ENCODE measurements at regions not wholly inside any gene's neighbourhood (a gene's known extent, or its start where the extent isn't known, plus 50 kb on each side); places are given as distances from the start of the nearest gene placed in this dataset.
"Not testable (repeated sequence)": the region's sequence is repeated elsewhere in the genome, so short reads cannot be mapped to it uniquely, and the experiment has no call there.

GRCh38 chr3:25849641-25850385, 59.9 kb downstream of the OXSM start:
- H3K27ac ChIP-seq = no peak overlapping the region
- TF ChIP-seq EZH2 (IDR thresholded peaks at IDR 0.05) = no peak
- no peak for TF ChIP-seq EZH2phosphoT487 (IDR thresholded peaks at IDR 0.05)
- no peak for TF ChIP-seq CTCF (IDR thresholded peaks at IDR 0.05)
- no peaks in the 10 kb centered on the region for H3K9me3 ChIP-seq (ENCODE audit: low read depth)
- H3K4me3 ChIP-seq = no peak overlapping the region
- H3K4me2 ChIP-seq = no peak overlapping the region
- no peaks in the 10 kb centered on the region for H3K4me1 ChIP-seq
- H3K27me3 Mint-ChIP-seq (ENCODE audit: insufficient read depth, low read depth) = no peaks in the 10 kb centered on the region
- H2AFZ ChIP-seq (replicated peaks) = no peak overlapping the region
- H3K79me2 ChIP-seq (ENCODE audit: low read depth) = no peaks in the 10 kb centered on the region
- H3F3A ChIP-seq (ENCODE audit: low read depth) = no peaks in the 10 kb centered on the region
- H3K36me3 Mint-ChIP-seq = no peaks in the 10 kb centered on the region
- DNase-seq (ENCODE audit: low spot score) = no peak
- H3K9me3 Mint-ChIP-seq = peaks cover 8% of the 10 kb centered on the region
- H3K27me3 ChIP-seq = no peaks in the 10 kb centered on the region
- H3K36me3 ChIP-seq = no peaks in the 10 kb centered on the region
- H4K20me1 ChIP-seq (ENCODE audit: low read depth) = no peaks in the 10 kb centered on the region
- no peak overlapping the region for H3K9ac ChIP-seq
- peaks cover 7% of the 10 kb centered on the region for H3K4me1 Mint-ChIP-seq
- no peak overlapping the region for H3K4me3 Mint-ChIP-seq
- no peak overlapping the region for H3K27ac Mint-ChIP-seq

- H3K27ac Mint-ChIP-seq; H3K27ac ChIP-seq; H3K79me2 ChIP-seq (ENCODE audit: low read depth); H3K9me3 ChIP-seq (ENCODE audit: low read depth); H3K4me1 Mint-ChIP-seq; H2AFZ ChIP-seq (replicated peaks); H3K36me3 ChIP-seq; H3K27me3 Mint-ChIP-seq (ENCODE audit: insufficient read depth, low read depth); DNase-seq (ENCODE audit: low spot score); H3K9ac ChIP-seq; H3K36me3 Mint-ChIP-seq; H4K20me1 ChIP-seq (ENCODE audit: low read depth); H3K4me3 ChIP-seq; H3K9me3 Mint-ChIP-seq; H3F3A ChIP-seq (ENCODE audit: low read depth); H3K4me1 ChIP-seq; H3K27me3 ChIP-seq; H3K4me2 ChIP-seq; H3K4me3 Mint-ChIP-seq: not testable (repeated sequence)
These were observed 61.9 kb downstream of the OXSM start for GRCh38 chr3:25851693-25852259.

- no peak overlapping the region for H3K4me3 ChIP-seq
- H2AFZ ChIP-seq (replicated peaks) = no peak overlapping the region
- Mint-ChIP-seq H3K27me3 (ENCODE audit: insufficient read depth, low read depth) (no peaks in the 10 kb centered on the region), H3K27ac (no peak overlapping the region), H3K4me1 (no peaks in the 10 kb centered on the region), H3K9me3 (peaks cover 8% of the 10 kb centered on the region), H3K4me3 (no peak overlapping the region), H3K36me3 (no peaks in the 10 kb centered on the region)
- no peaks in the 10 kb centered on the region for H3F3A ChIP-seq (ENCODE audit: low read depth)
- TF ChIP-seq EZH2 (IDR thresholded peaks at IDR 0.05) = no peak
- no peak for TF ChIP-seq EZH2phosphoT487 (IDR thresholded peaks at IDR 0.05)
- TF ChIP-seq CTCF (IDR thresholded peaks at IDR 0.05) = no peak
- DNase-seq (ENCODE audit: low spot score) = no peak
- H3K4me1 ChIP-seq = no peaks in the 10 kb centered on the region
- no peak overlapping the region for H3K9ac ChIP-seq
- no peaks in the 10 kb centered on the region for H4K20me1 ChIP-seq (ENCODE audit: low read depth)
- H3K4me2 ChIP-seq = no peak overlapping the region
- no peaks in the 10 kb centered on the region for H3K27me3 ChIP-seq
- H3K36me3 ChIP-seq = no peaks in the 10 kb centered on the region
- no peaks in the 10 kb centered on the region for H3K79me2 ChIP-seq (ENCODE audit: low read depth)
- H3K27ac ChIP-seq = no peak overlapping the region
- no peaks in the 10 kb centered on the region for H3K9me3 ChIP-seq (ENCODE audit: low read depth)
These were observed 64.3 kb downstream of the OXSM start for GRCh38 chr3:25854214-25854613.

GRCh38 chr3:25854635-25855034, 64.7 kb downstream of the OXSM start:
- Mint-ChIP-seq H3K27ac (no peak overlapping the region), H3K4me1 (no peaks in the 10 kb centered on the region), H3K9me3 (peaks cover 10% of the 10 kb centered on the region), H3K27me3 (ENCODE audit: insufficient read depth, low read depth) (no peaks in the 10 kb centered on the region), H3K4me3 (no peak overlapping the region), H3K36me3 (no peaks in the 10 kb centered on the region)
- no peak for TF ChIP-seq EZH2 (IDR thresholded peaks at IDR 0.05)
- TF ChIP-seq EZH2phosphoT487 (IDR thresholded peaks at IDR 0.05) = no peak
- TF ChIP-seq CTCF (IDR thresholded peaks at IDR 0.05) = no peak
- Histone ChIP-seq H3K79me2 (ENCODE audit: low read depth) (no peaks in the 10 kb centered on the region), H3K9me3 (ENCODE audit: low read depth) (no peaks in the 10 kb centered on the region), H3K36me3 (no peaks in the 10 kb centered on the region), H3K27ac (no peak overlapping the region), H3K4me2 (no peak overlapping the region), H3F3A (ENCODE audit: low read depth) (no peaks in the 10 kb centered on the region), H3K9ac (no peak overlapping the region), H3K4me3 (no peak overlapping the region), H3K27me3 (no peaks in the 10 kb centered on the region), H4K20me1 (ENCODE audit: low read depth) (no peaks in the 10 kb centered on the region), H2AFZ (replicated peaks) (no peak overlapping the region), H3K4me1 (no peaks in the 10 kb centered on the region)
- no peak for DNase-seq (ENCODE audit: low spot score)
